CD8-positive, alpha-beta memory T cell (primary cell): ENCODE measurements at regions not wholly inside any gene's neighbourhood (a gene's known extent, or its start where the extent isn't known, plus 50 kb on each side); places are given as distances from the start of the nearest gene placed in this dataset.
A peak's percentile ranks its signal among the peaks of the same experiment; 100 is the strongest.

ENCODE experiments used
- CTCF ChIA-PET: fragments of 350-600 bp; sonication (Branson Sonifier 250); formaldehyde crosslinking; loops from one replicate; lab custom pipeline; 2021; ENCODE audit warnings: antibody characterized with exemption; lab: Charles Lee
- POLR2A ChIA-PET: fragments of 350-600 bp; sonication (Branson Sonifier 250); formaldehyde crosslinking; loops from one replicate; lab custom pipeline; 2021; ENCODE audit warnings: antibody characterized with exemption; lab: Charles Lee
- DNase-seq, 5 donors: peaks; one replicate each; pipeline versions ENCODE4 v3.0.0 to v3.0.0-alpha.2; 2020 to 2022; ENCODE audit warnings: mixed read lengths in 1 of 5
- H3K27ac ChIP-seq: one replicate; pipeline ENCODE4 v1.7.0; 2013; ENCODE audit warnings: low read depth, mild to moderate bottlenecking, low read length, moderate library complexity
- H3K27me3 ChIP-seq: 2 replicates; pipeline ENCODE4 v1.7.0; 2013; ENCODE audit warnings: low read length, mild to moderate bottlenecking; ENCODE audit not compliant: insufficient read depth, poor library complexity, severe bottlenecking
- H3K36me3 ChIP-seq: 2 replicates; pipeline ENCODE4 v1.7.0; 2013; ENCODE audit warnings: mild to moderate bottlenecking, low read length, moderate library complexity; ENCODE audit not compliant: insufficient read depth
- H3K4me1 ChIP-seq: 2 replicates; pipeline ENCODE4 v1.7.0; 2013; ENCODE audit warnings: mild to moderate bottlenecking, low read length, moderate library complexity; ENCODE audit not compliant: insufficient read depth
- H3K4me3 ChIP-seq: 2 replicates; pipeline ENCODE4 v1.7.0; 2013; ENCODE audit warnings: mild to moderate bottlenecking, low read length
- H3K9me3 ChIP-seq: 2 replicates; pipeline ENCODE4 v1.7.0; 2013; ENCODE audit warnings: mild to moderate bottlenecking, low read length
- H3K27ac Mint-ChIP-seq, 8 donors: one replicate each; pipeline ENCODE4 v1.8.0; 2020 to 2021; ENCODE audit warnings: mixed read lengths in 8 of 8, mild to moderate bottlenecking in 6 of 8, inconsistent platforms in 3 of 8, moderate library complexity in 3 of 8
- H3K27me3 Mint-ChIP-seq, 2 donors: one replicate each; pipeline ENCODE4 v1.8.0; 2020 to 2021; ENCODE audit warnings: mixed read lengths in 2 of 2, mild to moderate bottlenecking in 1 of 2, moderate library complexity in 1 of 2
- H3K36me3 Mint-ChIP-seq, 3 donors: one replicate each; pipeline ENCODE4 v1.8.0; 2020 to 2021; ENCODE audit warnings: mixed read lengths in 3 of 3, inconsistent platforms in 1 of 3, mild to moderate bottlenecking in 1 of 3
- H3K4me1 Mint-ChIP-seq, 3 donors: one replicate each; pipeline ENCODE4 v1.8.0; 2020 to 2021; ENCODE audit warnings: mixed read lengths in 3 of 3, inconsistent platforms in 1 of 3, mild to moderate bottlenecking in 1 of 3
- H3K4me3 Mint-ChIP-seq, 7 donors: one replicate each; pipeline ENCODE4 v1.8.0; 2020 to 2021; ENCODE audit warnings: mixed read lengths in 7 of 7, mild to moderate bottlenecking in 6 of 7, moderate library complexity in 4 of 7, inconsistent platforms in 2 of 7
- H3K9me3 Mint-ChIP-seq, 5 donors: one replicate each; pipeline ENCODE4 v1.8.0; 2020 to 2022; ENCODE audit warnings: mixed read lengths in 5 of 5, mild to moderate bottlenecking in 3 of 5, moderate library complexity in 2 of 5, inconsistent platforms in 1 of 5

- no peak overlapping the region for H3K4me3 ChIP-seq
- ChIA-PET CTCF (no interaction called here), POLR2A (no interaction called here)
Observed at GRCh38 chr1:38332649-38333310, 286.2 kb upstream of the POU3F1 start.

GRCh38 chr1:38331496-38332210 is 285.1 kb upstream of the POU3F1 start:
- CTCF ChIA-PET, result no interaction called here
- Mint-ChIP-seq H3K4me3 (no peak overlapping the region), H3K9me3 (peaks cover 0 to 2% (median 0%) of the 10 kb centered on the region in 5 donors), H3K27me3 (peaks cover 17 to 33% of the 10 kb centered on the region in 2 donors), H3K4me1 (no peaks in the 10 kb centered on the region), H3K27ac (peak overlapping the region in 1 of 8 donors; percentile 24), H3K36me3 (no peaks in the 10 kb centered on the region)
- Histone ChIP-seq H3K27me3 (no peaks in the 10 kb centered on the region), H3K36me3 (no peaks in the 10 kb centered on the region), H3K9me3 (no peaks in the 10 kb centered on the region), H3K4me3 (no peak overlapping the region), H3K4me1 (no peaks in the 10 kb centered on the region), H3K27ac (no peak overlapping the region)
- DNase-seq, result no peak
- POLR2A ChIA-PET, result no interaction called here

More at GRCh38 chr1:38332649-38333310, 286.2 kb upstream of the POU3F1 start:
- Histone ChIP-seq H3K27ac (no peak overlapping the region), H3K9me3 (no peaks in the 10 kb centered on the region), H3K4me1 (no peaks in the 10 kb centered on the region), H3K27me3 (no peaks in the 10 kb centered on the region), H3K36me3 (no peaks in the 10 kb centered on the region)
- H3K9me3 Mint-ChIP-seq, result peaks cover 0 to 2% (median 0%) of the 10 kb centered on the region in 5 donors
- H3K4me1 Mint-ChIP-seq, result no peaks in the 10 kb centered on the region
- no peak for DNase-seq
- H3K27ac Mint-ChIP-seq, result no peak overlapping the region
- no peak overlapping the region for H3K4me3 Mint-ChIP-seq
- H3K27me3 Mint-ChIP-seq, result peaks cover 19 to 31% of the 10 kb centered on the region in 2 donors
- no peaks in the 10 kb centered on the region for H3K36me3 Mint-ChIP-seq

DNA sequence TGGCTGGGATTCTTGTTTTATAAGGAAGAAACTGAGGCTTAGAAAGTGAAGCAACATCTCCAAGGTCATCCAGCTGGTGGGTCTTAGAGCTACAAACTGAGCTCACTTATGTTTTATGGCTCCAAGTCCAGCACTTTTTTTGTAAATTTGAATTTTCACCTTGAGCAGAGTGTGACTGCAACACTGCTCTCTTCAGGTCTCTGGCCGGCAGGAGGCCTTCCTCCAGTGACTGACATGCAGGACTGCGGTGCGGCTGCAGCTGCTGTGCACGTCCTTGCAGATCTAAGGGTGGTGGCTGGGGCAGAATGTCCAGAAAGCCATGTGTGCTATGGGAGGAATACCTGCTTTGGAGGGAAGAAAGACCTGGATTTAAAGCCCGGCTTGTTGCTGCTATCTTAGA is 284.2 kb upstream of the POU3F1 start:
- DNase-seq, result no peak
- no peaks in the 10 kb centered on the region for H3K9me3 ChIP-seq
- Mint-ChIP-seq H3K36me3 (no peaks in the 10 kb centered on the region), H3K27me3 (peaks cover 12 to 33% of the 10 kb centered on the region in 2 donors), H3K4me1 (no peaks in the 10 kb centered on the region), H3K27ac (no peak overlapping the region), H3K4me3 (no peak overlapping the region), H3K9me3 (peaks cover 0 to 2% (median 0%) of the 10 kb centered on the region in 5 donors)
- ChIA-PET POLR2A (no interaction called here), CTCF (no interaction called here)
- no peak overlapping the region for H3K4me3 ChIP-seq
- no peak overlapping the region for H3K27ac ChIP-seq
- H3K4me1 ChIP-seq, result no peaks in the 10 kb centered on the region
- H3K27me3 ChIP-seq, result no peaks in the 10 kb centered on the region
- H3K36me3 ChIP-seq, result no peaks in the 10 kb centered on the region

DNA sequence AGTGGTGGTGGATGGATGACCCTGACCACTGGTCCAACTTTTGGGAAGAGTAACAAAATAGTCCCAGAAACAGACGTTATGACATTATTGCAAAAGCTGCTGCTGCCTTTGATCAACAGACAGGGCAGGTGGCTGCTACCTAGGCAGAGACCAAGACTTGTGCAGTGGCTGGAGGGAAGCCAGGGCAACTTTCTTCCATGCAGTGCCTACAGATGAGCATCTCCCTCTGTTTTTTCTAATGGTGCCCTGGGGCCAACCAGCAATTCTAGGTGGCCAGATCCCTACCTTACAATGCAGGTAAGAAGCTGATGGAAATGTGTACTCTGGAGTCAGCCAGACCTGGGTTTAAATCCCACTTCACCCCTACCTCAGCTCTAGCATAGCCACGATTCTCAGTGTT is 283.1 kb upstream of the POU3F1 start:
- no peaks in the 10 kb centered on the region for H3K27me3 ChIP-seq
- H3K4me1 ChIP-seq, result no peaks in the 10 kb centered on the region
- CTCF ChIA-PET, result no interaction called here
- H3K27me3 Mint-ChIP-seq, result peaks cover 18 to 33% of the 10 kb centered on the region in 2 donors
- H3K4me3 Mint-ChIP-seq, result no peak overlapping the region
- DNase-seq, result no peak
- no peak overlapping the region for H3K27ac Mint-ChIP-seq
- no peaks in the 10 kb centered on the region for H3K36me3 Mint-ChIP-seq
- no peaks in the 10 kb centered on the region for H3K4me1 Mint-ChIP-seq
- no peak overlapping the region for H3K27ac ChIP-seq
- H3K9me3 ChIP-seq, result no peaks in the 10 kb centered on the region
- no peak overlapping the region for H3K4me3 ChIP-seq
- peaks cover 0 to 4% (median 0%) of the 10 kb centered on the region in 5 donors for H3K9me3 Mint-ChIP-seq
- H3K36me3 ChIP-seq, result no peaks in the 10 kb centered on the region
- POLR2A ChIA-PET, result no interaction called here

DNA sequence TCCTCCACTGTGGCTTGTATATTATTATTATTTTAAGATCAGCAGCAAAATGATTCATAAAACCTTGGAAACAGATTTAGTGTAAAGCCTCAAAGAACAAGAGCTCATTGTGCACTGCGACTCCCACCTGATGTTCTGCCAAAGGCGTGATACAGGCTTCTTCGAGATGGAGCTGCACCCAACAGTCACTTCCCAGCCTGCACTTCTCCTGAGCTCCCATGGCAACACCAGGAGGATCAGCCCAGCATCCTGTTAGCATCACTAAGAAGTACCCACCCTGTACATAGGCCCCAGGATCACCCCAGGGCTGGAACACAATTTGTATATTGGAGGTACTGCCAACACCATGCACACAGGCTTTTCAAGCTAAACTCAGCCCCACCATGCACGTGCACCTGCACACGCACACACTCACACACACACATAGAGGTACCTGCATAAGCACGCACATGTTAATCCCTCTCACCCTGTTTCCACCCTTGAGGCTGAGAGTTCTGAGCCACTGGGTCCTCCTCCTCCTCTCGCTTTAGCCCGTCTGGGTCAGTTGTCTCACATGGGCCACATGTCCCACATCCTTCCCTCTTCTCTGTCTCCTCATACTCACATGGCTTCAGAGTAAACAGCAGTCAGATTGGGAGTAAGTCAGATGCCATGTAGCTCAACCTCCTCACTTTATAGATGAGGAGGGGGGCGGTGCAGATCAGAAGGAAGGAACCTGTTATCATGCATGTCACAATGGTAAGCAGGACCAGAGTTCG is 281.9 kb upstream of the POU3F1 start:
- CTCF ChIA-PET, result interaction anchor here (1.7 kb wide), 1 partner anchor 8 kb away, joined by 3 read pairs; no protein-coding TSS in a partner anchor
- DNase-seq, result no peak

GRCh38 chr1:38327559-38327973 is 281.0 kb upstream of the POU3F1 start:
- Histone ChIP-seq H3K36me3 (no peaks in the 10 kb centered on the region), H3K27me3 (no peaks in the 10 kb centered on the region), H3K27ac (no peak overlapping the region), H3K9me3 (no peaks in the 10 kb centered on the region), H3K4me3 (no peak overlapping the region), H3K4me1 (no peaks in the 10 kb centered on the region)
- Mint-ChIP-seq H3K27me3 (peaks cover 30 to 43% of the 10 kb centered on the region in 2 donors), H3K27ac (no peak overlapping the region), H3K9me3 (peaks cover 0 to 4% (median 0%) of the 10 kb centered on the region in 5 donors), H3K4me3 (no peak overlapping the region), H3K4me1 (no peaks in the 10 kb centered on the region), H3K36me3 (no peaks in the 10 kb centered on the region)
- ChIA-PET CTCF (interaction anchor here (1.7 kb wide), 1 partner anchor 9 kb away, joined by 3 read pairs; no protein-coding TSS in a partner anchor), POLR2A (no interaction called here)
- no peak for DNase-seq

More for the DNA sequence above, 281.9 kb upstream of the POU3F1 start:
- Histone ChIP-seq H3K36me3 (no peaks in the 10 kb centered on the region), H3K9me3 (no peaks in the 10 kb centered on the region), H3K4me1 (no peaks in the 10 kb centered on the region), H3K27ac (no peak overlapping the region), H3K4me3 (no peak overlapping the region), H3K27me3 (no peaks in the 10 kb centered on the region)
- Mint-ChIP-seq H3K4me3 (no peak overlapping the region), H3K9me3 (peaks cover 0 to 4% (median 0%) of the 10 kb centered on the region in 5 donors), H3K27me3 (peaks cover 23 to 34% of the 10 kb centered on the region in 2 donors), H3K36me3 (no peaks in the 10 kb centered on the region), H3K27ac (peak overlapping the region in 1 of 8 donors; percentile 51), H3K4me1 (no peaks in the 10 kb centered on the region)
- POLR2A ChIA-PET, result no interaction called here

GRCh38 chr1:38326856-38327255 is 280.3 kb upstream of the POU3F1 start:
- Mint-ChIP-seq H3K27ac (no peak overlapping the region), H3K4me1 (no peaks in the 10 kb centered on the region), H3K27me3 (peaks cover 33 to 46% of the 10 kb centered on the region in 2 donors), H3K9me3 (peaks cover 0 to 4% (median 0%) of the 10 kb centered on the region in 5 donors), H3K36me3 (no peaks in the 10 kb centered on the region), H3K4me3 (no peak overlapping the region)
- DNase-seq, result no peak
- H3K27me3 ChIP-seq, result no peaks in the 10 kb centered on the region
- no peaks in the 10 kb centered on the region for H3K36me3 ChIP-seq
- H3K27ac ChIP-seq, result no peak overlapping the region
- ChIA-PET CTCF (interaction anchor here (1.3 to 1.7 kb wide), 2 partner anchors 10 to 11 kb away, joined by 3 read pairs; no protein-coding TSS in a partner anchor), POLR2A (no interaction called here)
- no peaks in the 10 kb centered on the region for H3K9me3 ChIP-seq
- H3K4me1 ChIP-seq, result no peaks in the 10 kb centered on the region
- H3K4me3 ChIP-seq, result no peak overlapping the region
